Right lobe of liver (tissue), 4 donors: ENCODE measurements at regions not wholly inside any gene's neighbourhood (a gene's known extent, or its start where the extent isn't known, plus 50 kb on each side); places are given as distances from the start of the nearest gene placed in this dataset.

Experiments used
- POLR2A ChIP-seq: fragments of 450-650 bp; IDR thresholded peaks from one replicate; pipeline ENCODE4 v1.6.1; 2017; ENCODE audit warnings: antibody characterized with exemption, mild to moderate bottlenecking
- TF ChIP-seq, protein P1 (sequence below), 4 donors: fragments of 200-600 bp in 3 of 4; fragments of 450-650 bp in 1 of 4; IDR thresholded peaks; one replicate each; pipeline versions ENCODE4 v1.5.1 to v1.8.0; 2016 to 2022; ENCODE audit warnings: antibody characterized with exemption in 4 of 4, mild to moderate bottlenecking in 2 of 4
- donor health status: DM: no; HTN: no; CAD: no.
- donor health status: DM: no; HTN: no; CAD: no.
- donor health status: DM: no; HTN: yes; CAD: no.

DNA sequence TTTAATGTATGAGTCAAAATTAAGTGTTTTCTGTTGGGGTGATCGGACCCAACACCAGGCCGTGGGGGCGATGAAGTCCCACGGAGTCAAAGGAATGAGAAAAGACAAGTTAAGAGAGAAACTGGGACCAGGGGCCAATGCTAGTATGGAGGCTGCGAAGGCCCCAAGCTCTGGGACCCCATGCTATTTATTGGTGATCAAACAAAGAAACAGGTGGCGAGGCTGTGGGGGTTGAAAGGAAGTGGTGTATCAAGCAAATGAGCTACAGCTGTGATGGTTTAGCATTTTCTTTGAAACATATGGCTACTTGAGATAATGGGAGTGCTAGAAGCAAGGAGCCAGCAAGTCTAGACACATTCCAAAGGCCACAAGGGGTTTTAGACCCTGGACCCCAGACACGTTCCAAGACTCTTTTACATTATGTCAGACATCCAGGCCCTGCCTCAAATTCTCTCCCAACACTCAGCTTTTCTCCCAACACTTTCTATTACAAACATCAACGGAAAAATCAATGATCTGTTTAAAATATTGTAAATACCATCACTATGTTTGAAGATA lies 56.0 kb upstream of the SNRPN start:
- TF ChIP-seq, protein P1, sequence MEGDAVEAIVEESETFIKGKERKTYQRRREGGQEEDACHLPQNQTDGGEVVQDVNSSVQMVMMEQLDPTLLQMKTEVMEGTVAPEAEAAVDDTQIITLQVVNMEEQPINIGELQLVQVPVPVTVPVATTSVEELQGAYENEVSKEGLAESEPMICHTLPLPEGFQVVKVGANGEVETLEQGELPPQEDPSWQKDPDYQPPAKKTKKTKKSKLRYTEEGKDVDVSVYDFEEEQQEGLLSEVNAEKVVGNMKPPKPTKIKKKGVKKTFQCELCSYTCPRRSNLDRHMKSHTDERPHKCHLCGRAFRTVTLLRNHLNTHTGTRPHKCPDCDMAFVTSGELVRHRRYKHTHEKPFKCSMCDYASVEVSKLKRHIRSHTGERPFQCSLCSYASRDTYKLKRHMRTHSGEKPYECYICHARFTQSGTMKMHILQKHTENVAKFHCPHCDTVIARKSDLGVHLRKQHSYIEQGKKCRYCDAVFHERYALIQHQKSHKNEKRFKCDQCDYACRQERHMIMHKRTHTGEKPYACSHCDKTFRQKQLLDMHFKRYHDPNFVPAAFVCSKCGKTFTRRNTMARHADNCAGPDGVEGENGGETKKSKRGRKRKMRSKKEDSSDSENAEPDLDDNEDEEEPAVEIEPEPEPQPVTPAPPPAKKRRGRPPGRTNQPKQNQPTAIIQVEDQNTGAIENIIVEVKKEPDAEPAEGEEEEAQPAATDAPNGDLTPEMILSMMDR (IDR thresholded peaks at IDR 0.05) = no peak
- no peak for TF ChIP-seq POLR2A
